Common myeloid progenitor, CD34-positive (primary cell): ENCODE measurements at regions not wholly inside any gene's neighbourhood (a gene's known extent, or its start where the extent isn't known, plus 50 kb on each side); places are given as distances from the start of the nearest gene placed in this dataset.

Experiments used
- CTCF ChIA-PET: fragments of 350-600 bp; sonication (Branson Sonifier 250); formaldehyde crosslinking; loops from one replicate; lab custom pipeline; 2021; ENCODE audit warnings: antibody characterized with exemption; lab: Charles Lee
- POLR2A ChIA-PET: fragments of 350-600 bp; sonication (Branson Sonifier 250); formaldehyde crosslinking; loops from one replicate; lab custom pipeline; 2021; ENCODE audit warnings: antibody characterized with exemption; lab: Charles Lee
- DNase-seq, 3 donors: peaks; one replicate each; pipeline versions ENCODE4 v3.0.0 to v3.0.0-alpha.2; 2013
- H3K27ac ChIP-seq, 2 experiments: 1 replicate in 1 of 2; 2 replicates in 1 of 2; pipeline ENCODE4 v1.7.0; 2013; ENCODE audit warnings: inconsistent platforms in 2 of 2, low read length in 2 of 2, mild to moderate bottlenecking in 2 of 2, low read depth in 1 of 2, moderate library complexity in 1 of 2; ENCODE audit not compliant: severe bottlenecking in 2 of 2, insufficient read depth in 1 of 2, poor library complexity in 1 of 2
- H3K27me3 ChIP-seq, 5 experiments: replicated peaks in 2 of 5; 1 replicate in 3 of 5; 2 replicates in 2 of 5; pipeline versions ENCODE4 v1.6.1 to v1.7.0; 2013; ENCODE audit warnings: low read length in 4 of 5, mild to moderate bottlenecking in 2 of 5, moderate library complexity in 2 of 5, inconsistent platforms in 1 of 5; ENCODE audit not compliant: insufficient read depth in 5 of 5, control insufficient read depth in 4 of 5
- H3K36me3 ChIP-seq, 4 experiments: 1 replicate in 2 of 4; 2 replicates in 2 of 4; pipeline versions ENCODE4 v1.6.1 to v1.7.0; 2013; ENCODE audit warnings: low read length in 3 of 4, control low read depth in 1 of 4, mild to moderate bottlenecking in 1 of 4; ENCODE audit not compliant: control insufficient read depth in 4 of 4, insufficient read depth in 4 of 4
- H3K4me1 ChIP-seq, 4 experiments: 1 replicate in 3 of 4; 2 replicates in 1 of 4; pipeline versions ENCODE4 v1.6.1 to v1.7.1; 2013; ENCODE audit warnings: low read length in 3 of 4, mild to moderate bottlenecking in 3 of 4, control low read depth in 1 of 4, inconsistent platforms in 1 of 4, moderate library complexity in 1 of 4; ENCODE audit not compliant: control insufficient read depth in 4 of 4, insufficient read depth in 4 of 4; ENCODE audit errors: control extremely low read depth in 1 of 4
- H3K4me3 ChIP-seq, 7 experiments: 1 replicate in 4 of 7; 2 replicates in 3 of 7; pipeline versions ENCODE4 v1.5.1 to v1.7.0; 2013; ENCODE audit warnings: mild to moderate bottlenecking in 7 of 7, low read length in 6 of 7, moderate library complexity in 6 of 7, inconsistent platforms in 2 of 7, low read depth in 2 of 7, control low read depth in 1 of 7; ENCODE audit not compliant: insufficient read depth in 4 of 7, control insufficient read depth in 1 of 7; ENCODE audit errors: extremely low read depth in 1 of 7
- H3K9me3 ChIP-seq, 5 experiments: 1 replicate in 4 of 5; 2 replicates in 1 of 5; pipeline versions ENCODE4 v1.6.1 to v1.7.1; 2013; ENCODE audit warnings: low read length in 4 of 5, mild to moderate bottlenecking in 2 of 5, inconsistent platforms in 1 of 5, low read depth in 1 of 5, moderate library complexity in 1 of 5; ENCODE audit not compliant: control insufficient read depth in 4 of 5, insufficient read depth in 2 of 5; ENCODE audit errors: control extremely low read depth in 1 of 5
- WGBS: methylation state at CpG from one replicate; pipeline ENCODE4 v1.1.5; 2013; ENCODE audit not compliant: insufficient coverage; 5-methylcytosine and 5-hydroxymethylcytosine counted together

- no peak for DNase-seq
- H3K27ac ChIP-seq = no peak overlapping the region
- WGBS = 97% methylated on average over 20 of the region's 24 CpGs
Observed at GRCh38 chr16:87227296-87227951, 89.8 kb downstream of the C16orf95 start.

GRCh38 chr16:87228363-87228762 is 88.8 kb downstream of the C16orf95 start:
- peaks cover 0 to 3% (median 0%) of the 10 kb centered on the region in 5 experiments for H3K9me3 ChIP-seq
- H3K27ac ChIP-seq = no peak overlapping the region
- ChIA-PET POLR2A (no interaction called here), CTCF (no interaction called here)
- WGBS = 100% methylated on average over 6 of the region's 8 CpGs
- no peak overlapping the region for H3K4me3 ChIP-seq
- no peak for DNase-seq
- peaks cover 0 to 1% (median 0%) of the 10 kb centered on the region in 5 experiments for H3K27me3 ChIP-seq
- H3K36me3 ChIP-seq = no peaks in the 10 kb centered on the region
- no peaks in the 10 kb centered on the region for H3K4me1 ChIP-seq

More at GRCh38 chr16:87227296-87227951, 89.8 kb downstream of the C16orf95 start:
- Histone ChIP-seq H3K4me1 (no peaks in the 10 kb centered on the region), H3K4me3 (no peak overlapping the region), H3K36me3 (no peaks in the 10 kb centered on the region), H3K9me3 (peaks cover 0 to 3% (median 0%) of the 10 kb centered on the region in 5 experiments), H3K27me3 (peaks cover 0 to 1% (median 0%) of the 10 kb centered on the region in 5 experiments)
- ChIA-PET POLR2A (no interaction called here), CTCF (interaction anchor here (0.9 kb wide), 1 partner anchor 46 kb away, joined by 3 read pairs; no protein-coding TSS in a partner anchor)

GRCh38 chr16:87229230-87230188 is 87.7 kb downstream of the C16orf95 start:
- no peak overlapping the region for H3K27ac ChIP-seq
- ChIA-PET CTCF (interaction anchor here (0.7 kb wide), 1 partner anchor 665 kb away, joined by 3 read pairs; no protein-coding TSS in a partner anchor), POLR2A (no interaction called here)
- peaks cover 0 to 10% (median 9%) of the 10 kb centered on the region in 4 experiments for H3K4me1 ChIP-seq
- no peaks in the 10 kb centered on the region for H3K27me3 ChIP-seq
- no peak overlapping the region for H3K4me3 ChIP-seq
- H3K9me3 ChIP-seq = peaks cover 0 to 3% (median 0%) of the 10 kb centered on the region in 5 experiments
- H3K36me3 ChIP-seq = no peaks in the 10 kb centered on the region
- WGBS = 98% methylated on average over 14 of the region's 18 CpGs
- no peak for DNase-seq

GRCh38 chr16:87230571-87230970 is 86.6 kb downstream of the C16orf95 start:
- no peak for DNase-seq
- no peaks in the 10 kb centered on the region for H3K36me3 ChIP-seq
- H3K27me3 ChIP-seq = no peaks in the 10 kb centered on the region
- H3K4me1 ChIP-seq = peaks cover 8 to 21% (median 19%) of the 10 kb centered on the region in 4 experiments
- ChIA-PET POLR2A (no interaction called here), CTCF (interaction anchor here (1.8 kb wide), 1 partner anchor 25 kb away, joined by 4 read pairs; no protein-coding TSS in a partner anchor)
- H3K9me3 ChIP-seq = peaks cover 0 to 3% (median 0%) of the 10 kb centered on the region in 5 experiments
- no peak overlapping the region for H3K4me3 ChIP-seq
- 96% methylated on average over 3 of the region's 4 CpGs for WGBS
- H3K27ac ChIP-seq = no peak overlapping the region

- H3K4me1 ChIP-seq = peaks cover 10 to 28% (median 27%) of the 10 kb centered on the region in 4 experiments
- H3K27ac ChIP-seq = no peak overlapping the region
- no peak overlapping the region for H3K4me3 ChIP-seq
- CTCF ChIA-PET = interaction anchor here (1.8 kb wide), 1 partner anchor 26 kb away, joined by 4 read pairs; no protein-coding TSS in a partner anchor
- WGBS = 100% methylated on average over 2 of the region's 4 CpGs
- H3K36me3 ChIP-seq = no peaks in the 10 kb centered on the region
- no peaks in the 10 kb centered on the region for H3K27me3 ChIP-seq
- POLR2A ChIA-PET = no interaction called here
- no peak for DNase-seq
- H3K9me3 ChIP-seq = peaks cover 0 to 3% (median 0%) of the 10 kb centered on the region in 5 experiments
Observed at GRCh38 chr16:87231295-87231694, 85.9 kb downstream of the C16orf95 start.

DNA sequence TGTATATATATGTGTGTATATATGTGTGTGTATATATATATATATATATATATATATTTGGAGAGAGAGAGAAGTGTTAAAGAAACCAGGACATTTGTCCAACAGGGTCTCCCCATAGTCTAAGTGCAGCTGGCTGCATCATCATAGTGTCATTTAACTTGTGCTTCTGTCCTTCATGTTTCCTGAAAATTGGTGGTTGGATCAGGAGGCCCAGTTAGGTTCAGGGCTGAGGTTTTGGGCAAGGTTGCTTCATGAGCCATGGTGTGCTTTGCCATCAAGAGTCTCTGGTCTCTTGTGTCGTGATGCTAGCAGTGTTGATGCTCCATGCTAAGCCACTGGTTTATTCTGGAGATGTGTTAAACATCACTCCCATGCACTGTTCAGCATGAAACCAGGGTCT is 85.3 kb downstream of the C16orf95 start:
- Histone ChIP-seq H3K36me3 (no peaks in the 10 kb centered on the region), H3K4me1 (peaks cover 10 to 34% (median 33%) of the 10 kb centered on the region in 4 experiments), H3K9me3 (peaks cover 0 to 3% (median 0%) of the 10 kb centered on the region in 5 experiments), H3K27me3 (no peaks in the 10 kb centered on the region), H3K27ac (no peak overlapping the region), H3K4me3 (no peak overlapping the region)
- ChIA-PET POLR2A (no interaction called here), CTCF (interaction anchor here (1.3 to 1.8 kb wide), 2 partner anchors 27 to 48 kb away, joined by 4 read pairs; no protein-coding TSS in a partner anchor)
- no peak for DNase-seq
- WGBS = 100% methylated on average over 1 of the region's 1 CpG
